ENCODE measurements at regions not wholly inside any gene's neighbourhood (a gene's known extent, or its start where the extent isn't known, plus 50 kb on each side); places are given as distances from the start of the nearest gene placed in this dataset.

GRCh38 chr6:96276305-96276704, 245.3 kb upstream of the UFL1 start:
- Histone ChIP-seq H3K36me3 (replicated peaks in 1 of 2; ENCODE audit: control extremely low read depth in 1 of 2, control insufficient read depth in 1 of 2, extremely low read depth in 1 of 2, insufficient read depth in 2 of 2, low read length in 1 of 2) (no peaks in the 10 kb centered on the region), H3K9me3 (ENCODE audit: control extremely low read depth in 1 of 3, control insufficient read depth in 2 of 3, insufficient read depth in 1 of 3, low read length in 2 of 3) (no peaks in the 10 kb centered on the region), H3K4me1 (ENCODE audit: control insufficient read depth in 2 of 2, insufficient read depth in 2 of 2, low read length in 2 of 2) (no peaks in the 10 kb centered on the region), H2AFZ (ENCODE audit: insufficient read depth, low read depth, low read length, poor library complexity, severe bottlenecking) (no peak overlapping the region), H4K20me1 (ENCODE audit: control insufficient read depth, insufficient read depth, low read length, poor library complexity, severe bottlenecking) (no peaks in the 10 kb centered on the region), H3K27ac (ENCODE audit: low read length in 2 of 2) (no peak overlapping the region), H3K27me3 (replicated peaks in 1 of 4; ENCODE audit: control extremely low read depth in 1 of 4, control insufficient read depth in 3 of 4, insufficient read depth in 4 of 4, low read length in 3 of 4) (no peaks in the 10 kb centered on the region), H3K9ac (ENCODE audit: low read length) (no peak overlapping the region), H3K4me3 (ENCODE audit: control extremely low read depth in 1 of 5, extremely low read depth in 1 of 5, insufficient read depth in 1 of 5, low read depth in 2 of 5, low read length in 4 of 5) (no peak overlapping the region), H3K79me2 (ENCODE audit: control insufficient read depth, insufficient read depth, low read length) (no peaks in the 10 kb centered on the region), H3K4me2 (replicated peaks; ENCODE audit: low read depth, low read length, poor library complexity, severe bottlenecking) (no peak overlapping the region)
- Mint-ChIP-seq H3K27ac (no peak overlapping the region), H3K27me3 (no peaks in the 10 kb centered on the region), H3K4me1 (no peaks in the 10 kb centered on the region), H3K9me3 (ENCODE audit: insufficient read depth) (no peaks in the 10 kb centered on the region), H3K4me3 (no peak overlapping the region)
- no peak for DNase-seq
- ATAC-seq (ENCODE audit: low read depth) = no peak
- POLR2A ChIA-PET = no interaction called here
- WGBS (ENCODE audit: insufficient coverage) = no CpG with 5 or more reads among the region's 2 CpGs
- intact Hi-C loops (cut with micrococcal nuclease) = no loop called here
- TF ChIP-seq EZH2 (IDR thresholded peaks at IDR 0.05; ENCODE audit: borderline replicate concordance, insufficient read depth, low read depth, low read length, poor library complexity, severe bottlenecking) (no peak), CTCF (IDR thresholded peaks at IDR 0.05) (no peak)
- CTCF ChIA-PET = no interaction called here

GRCh38 chr6:96276856-96277255, 244.8 kb upstream of the UFL1 start:
- no peaks in the 10 kb centered on the region for H3K4me1 Mint-ChIP-seq
- Histone ChIP-seq H3K27me3 (replicated peaks in 1 of 4; ENCODE audit: control extremely low read depth in 1 of 4, control insufficient read depth in 3 of 4, insufficient read depth in 4 of 4, low read length in 3 of 4) (no peaks in the 10 kb centered on the region), H3K79me2 (ENCODE audit: control insufficient read depth, insufficient read depth, low read length) (no peaks in the 10 kb centered on the region), H3K4me3 (ENCODE audit: control extremely low read depth in 1 of 5, extremely low read depth in 1 of 5, insufficient read depth in 1 of 5, low read depth in 2 of 5, low read length in 4 of 5) (no peak overlapping the region), H3K4me2 (replicated peaks; ENCODE audit: low read depth, low read length, poor library complexity, severe bottlenecking) (no peak overlapping the region), H2AFZ (ENCODE audit: insufficient read depth, low read depth, low read length, poor library complexity, severe bottlenecking) (no peak overlapping the region), H3K9ac (ENCODE audit: low read length) (no peak overlapping the region), H3K9me3 (ENCODE audit: control extremely low read depth in 1 of 3, control insufficient read depth in 2 of 3, insufficient read depth in 1 of 3, low read length in 2 of 3) (no peaks in the 10 kb centered on the region), H3K36me3 (replicated peaks in 1 of 2; ENCODE audit: control extremely low read depth in 1 of 2, control insufficient read depth in 1 of 2, extremely low read depth in 1 of 2, insufficient read depth in 2 of 2, low read length in 1 of 2) (no peaks in the 10 kb centered on the region), H4K20me1 (ENCODE audit: control insufficient read depth, insufficient read depth, low read length, poor library complexity, severe bottlenecking) (no peaks in the 10 kb centered on the region), H3K4me1 (ENCODE audit: control insufficient read depth in 2 of 2, insufficient read depth in 2 of 2, low read length in 2 of 2) (no peaks in the 10 kb centered on the region), H3K27ac (ENCODE audit: low read length in 2 of 2) (no peak overlapping the region)
- DNase-seq = no peak
- no peaks in the 10 kb centered on the region for H3K9me3 Mint-ChIP-seq (ENCODE audit: insufficient read depth)
- CTCF ChIA-PET = no interaction called here
- intact Hi-C loops (cut with micrococcal nuclease) = no loop called here
- H3K27me3 Mint-ChIP-seq = no peaks in the 10 kb centered on the region
- no peak overlapping the region for H3K4me3 Mint-ChIP-seq
- no peak overlapping the region for H3K27ac Mint-ChIP-seq
- no peak for ATAC-seq (ENCODE audit: low read depth)
- POLR2A ChIA-PET = no interaction called here
- TF ChIP-seq EZH2 (IDR thresholded peaks at IDR 0.05; ENCODE audit: borderline replicate concordance, insufficient read depth, low read depth, low read length, poor library complexity, severe bottlenecking) (no peak), CTCF (IDR thresholded peaks at IDR 0.05) (no peak)
